MM.1S (cell line): ENCODE measurements at regions not wholly inside any gene's neighbourhood (a gene's known extent, or its start where the extent isn't known, plus 50 kb on each side); places are given as distances from the start of the nearest gene placed in this dataset.

ENCODE experiments used
- DNase-seq: peaks from one replicate; pipeline ENCODE4 v3.0.0-alpha.2; 2015
- H2AFZ ChIP-seq: fragments of 300-600 bp; sonication (generic); 2 replicates; pipeline ENCODE4 v1.6.0; 2016; ENCODE audit warnings: antibody characterized with exemption, low read length
- H3F3A ChIP-seq: fragments of 300-600 bp; sonication (generic); 2 replicates; pipeline ENCODE4 v1.6.1; 2016; ENCODE audit warnings: mild to moderate bottlenecking, antibody characterized with exemption, low read length, moderate library complexity, mixed read lengths; ENCODE audit not compliant: insufficient read depth
- H3K27ac ChIP-seq: fragments of 300-600 bp; sonication (generic); 2 replicates; pipeline ENCODE4 v1.5.1; 2016; ENCODE audit warnings: mild to moderate bottlenecking, low read length
- H3K27me3 ChIP-seq: fragments of 300-600 bp; sonication (generic); replicated peaks from 2 replicates; pipeline ENCODE4 v1.6.0; 2016; ENCODE audit warnings: low read length; ENCODE audit not compliant: insufficient read depth
- H3K36me3 ChIP-seq: fragments of 300-600 bp; sonication (generic); replicated peaks from 2 replicates; pipeline ENCODE4 v1.6.1; 2016; ENCODE audit warnings: mild to moderate bottlenecking, low read length, mixed read lengths; ENCODE audit not compliant: insufficient read depth
- H3K4me1 ChIP-seq: fragments of 300-600 bp; sonication (generic); 2 replicates; pipeline ENCODE4 v1.6.1; 2016; ENCODE audit warnings: low read length, mixed read lengths
- H3K4me2 ChIP-seq: fragments of 300-600 bp; sonication (generic); 2 replicates; pipeline ENCODE4 v1.6.0; 2016; ENCODE audit warnings: low read depth, low read length
- H3K4me3 ChIP-seq: fragments of 300-600 bp; sonication (generic); 2 replicates; pipeline ENCODE4 v1.5.1; 2016; ENCODE audit warnings: low read length, mixed read lengths
- H3K79me2 ChIP-seq: fragments of 300-600 bp; sonication (generic); 2 replicates; pipeline ENCODE4 v1.6.1; 2016; ENCODE audit warnings: mixed run types, low read length, mixed read lengths
- H3K9ac ChIP-seq: fragments of 300-600 bp; sonication (generic); 2 replicates; pipeline ENCODE4 v1.6.1; 2016; ENCODE audit warnings: low read length, mixed read lengths
- H3K9me2 ChIP-seq: fragments of 300-600 bp; sonication (generic); replicated peaks from 2 replicates; pipeline ENCODE4 v1.6.1; 2016; ENCODE audit warnings: mild to moderate bottlenecking, low read length, mixed read lengths; ENCODE audit not compliant: insufficient read depth
- H3K9me3 ChIP-seq: fragments of 300-600 bp; sonication (generic); replicated peaks from 2 replicates; pipeline ENCODE4 v1.6.1; 2016; ENCODE audit warnings: mild to moderate bottlenecking, low read length, mixed read lengths; ENCODE audit not compliant: insufficient read depth
- H4K20me1 ChIP-seq: fragments of 300-600 bp; sonication (generic); 2 replicates; pipeline ENCODE4 v1.6.1; 2016; ENCODE audit warnings: mild to moderate bottlenecking, low read length, moderate library complexity, mixed read lengths; ENCODE audit not compliant: insufficient read depth
- EZH2 ChIP-seq: fragments of 300-600 bp; sonication (generic); optimal IDR thresholded peaks from 2 replicates; pipeline ENCODE3; 2017; ENCODE audit warnings: low read depth, mild to moderate bottlenecking, antibody characterized with exemption, low read length, mixed read lengths
- EZH2phosphoT487 ChIP-seq: fragments of 300-600 bp; sonication (generic); IDR thresholded peaks from 2 replicates; pipeline ENCODE4 v1.6.1; 2018; ENCODE audit warnings: antibody characterized with exemption, low read length
- TF ChIP-seq, protein P1 (sequence below): fragments of 300-600 bp; sonication (generic); IDR thresholded peaks from 2 replicates; pipeline ENCODE4 v1.5.1; 2016; ENCODE audit warnings: antibody characterized with exemption, low read length, mixed read lengths

DNA sequence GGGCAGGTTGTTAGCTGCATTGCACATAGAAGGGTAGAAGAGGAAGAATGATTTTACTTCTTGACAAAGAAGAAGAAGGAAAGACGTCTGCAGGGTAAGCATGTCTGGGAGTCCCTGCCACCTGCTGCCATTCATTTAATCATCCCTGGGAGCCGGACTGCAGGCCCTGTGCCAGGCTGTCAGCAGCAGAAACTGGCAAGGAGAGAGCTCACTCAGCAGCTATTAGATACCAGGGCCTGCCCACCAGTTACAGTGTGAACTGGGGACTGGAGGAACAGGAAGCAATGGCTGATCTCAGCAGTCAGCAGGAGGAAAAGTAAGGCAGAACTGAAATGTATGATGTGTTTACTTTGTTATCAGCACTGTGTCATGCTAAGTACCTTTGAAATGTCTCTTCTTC is 75.7 kb upstream of the C1orf87 start:
- DNase-seq: no peak
- H3K9ac ChIP-seq: no peak overlapping the region
- no peak overlapping the region for H3K27ac ChIP-seq
- no peaks in the 10 kb centered on the region for H3F3A ChIP-seq
- no peak overlapping the region for H2AFZ ChIP-seq
- TF ChIP-seq EZH2: no peak
- TF ChIP-seq, protein P1, sequence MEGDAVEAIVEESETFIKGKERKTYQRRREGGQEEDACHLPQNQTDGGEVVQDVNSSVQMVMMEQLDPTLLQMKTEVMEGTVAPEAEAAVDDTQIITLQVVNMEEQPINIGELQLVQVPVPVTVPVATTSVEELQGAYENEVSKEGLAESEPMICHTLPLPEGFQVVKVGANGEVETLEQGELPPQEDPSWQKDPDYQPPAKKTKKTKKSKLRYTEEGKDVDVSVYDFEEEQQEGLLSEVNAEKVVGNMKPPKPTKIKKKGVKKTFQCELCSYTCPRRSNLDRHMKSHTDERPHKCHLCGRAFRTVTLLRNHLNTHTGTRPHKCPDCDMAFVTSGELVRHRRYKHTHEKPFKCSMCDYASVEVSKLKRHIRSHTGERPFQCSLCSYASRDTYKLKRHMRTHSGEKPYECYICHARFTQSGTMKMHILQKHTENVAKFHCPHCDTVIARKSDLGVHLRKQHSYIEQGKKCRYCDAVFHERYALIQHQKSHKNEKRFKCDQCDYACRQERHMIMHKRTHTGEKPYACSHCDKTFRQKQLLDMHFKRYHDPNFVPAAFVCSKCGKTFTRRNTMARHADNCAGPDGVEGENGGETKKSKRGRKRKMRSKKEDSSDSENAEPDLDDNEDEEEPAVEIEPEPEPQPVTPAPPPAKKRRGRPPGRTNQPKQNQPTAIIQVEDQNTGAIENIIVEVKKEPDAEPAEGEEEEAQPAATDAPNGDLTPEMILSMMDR: no peak
- H4K20me1 ChIP-seq: no peaks in the 10 kb centered on the region
- H3K79me2 ChIP-seq: no peaks in the 10 kb centered on the region
- no peaks in the 10 kb centered on the region for H3K9me3 ChIP-seq
- H3K4me1 ChIP-seq: no peaks in the 10 kb centered on the region
- H3K27me3 ChIP-seq: no peaks in the 10 kb centered on the region
- no peak overlapping the region for H3K4me2 ChIP-seq
- H3K4me3 ChIP-seq: no peak overlapping the region
- H3K9me2 ChIP-seq: no peaks in the 10 kb centered on the region
- H3K36me3 ChIP-seq: no peaks in the 10 kb centered on the region

- no peaks in the 10 kb centered on the region for H3K27me3 ChIP-seq
- H3K4me1 ChIP-seq: no peaks in the 10 kb centered on the region
- H3K79me2 ChIP-seq: no peaks in the 10 kb centered on the region
- no peak overlapping the region for H3K4me2 ChIP-seq
- TF ChIP-seq EZH2phosphoT487 (no peak), EZH2 (no peak)
- TF ChIP-seq, protein P1: no peak
- H3K9me3 ChIP-seq: no peaks in the 10 kb centered on the region
- no peaks in the 10 kb centered on the region for H4K20me1 ChIP-seq
- no peak overlapping the region for H3K4me3 ChIP-seq
- no peaks in the 10 kb centered on the region for H3K36me3 ChIP-seq
- no peaks in the 10 kb centered on the region for H3K9me2 ChIP-seq
- no peak overlapping the region for H3K27ac ChIP-seq
- no peak for DNase-seq
- no peak overlapping the region for H2AFZ ChIP-seq
- no peaks in the 10 kb centered on the region for H3F3A ChIP-seq
- no peak overlapping the region for H3K9ac ChIP-seq
Measured at GRCh38 chr1:60146884-60147283, 73.3 kb upstream of the C1orf87 start.

- Histone ChIP-seq H3K27me3 (no peaks in the 10 kb centered on the region), H3K9me2 (no peaks in the 10 kb centered on the region), H3K79me2 (no peaks in the 10 kb centered on the region), H4K20me1 (no peaks in the 10 kb centered on the region), H2AFZ (no peak overlapping the region), H3K9ac (no peak overlapping the region), H3K36me3 (no peaks in the 10 kb centered on the region), H3K4me2 (no peak overlapping the region), H3K4me1 (no peaks in the 10 kb centered on the region), H3K9me3 (no peaks in the 10 kb centered on the region), H3F3A (no peaks in the 10 kb centered on the region), H3K4me3 (no peak overlapping the region), H3K27ac (no peak overlapping the region)
- TF ChIP-seq, protein P1: no peak
- TF ChIP-seq EZH2: no peak
- TF ChIP-seq EZH2phosphoT487: no peak
- DNase-seq: no peak
Measured at GRCh38 chr1:60145771-60146170, 72.2 kb upstream of the C1orf87 start.
